Endothelial cell (in vitro differentiated cells): ENCODE measurements at regions not wholly inside any gene's neighbourhood (a gene's known extent, or its start where the extent isn't known, plus 50 kb on each side); places are given as distances from the start of the nearest gene placed in this dataset.

Experiments
- DNase-seq: peaks from one replicate; pipeline ENCODE4 v3.0.0; 2021; ENCODE audit warnings: low spot score
- H3K27ac Mint-ChIP-seq: one replicate; pipeline ENCODE4 v1.8.0; 2021; ENCODE audit warnings: mixed read lengths, inconsistent platforms; ENCODE audit not compliant: unreplicated experiment
- H3K27me3 Mint-ChIP-seq: one replicate; pipeline ENCODE4 v1.8.0; 2021; ENCODE audit warnings: mild to moderate bottlenecking, moderate library complexity, mixed read lengths, inconsistent platforms; ENCODE audit not compliant: unreplicated experiment
- H3K36me3 Mint-ChIP-seq: one replicate; pipeline ENCODE4 v1.8.0; 2021; ENCODE audit warnings: mild to moderate bottlenecking, low read depth, mixed read lengths, inconsistent platforms; ENCODE audit not compliant: unreplicated experiment
- H3K4me1 Mint-ChIP-seq: one replicate; pipeline ENCODE4 v1.8.0; 2021; ENCODE audit warnings: mild to moderate bottlenecking, mixed read lengths, inconsistent platforms; ENCODE audit not compliant: unreplicated experiment
- H3K4me3 Mint-ChIP-seq: one replicate; pipeline ENCODE4 v1.8.0; 2021; ENCODE audit warnings: mild to moderate bottlenecking, mixed read lengths, inconsistent platforms; ENCODE audit not compliant: unreplicated experiment
- H3K9me3 Mint-ChIP-seq: one replicate; pipeline ENCODE4 v1.8.0; 2021; ENCODE audit warnings: mixed read lengths, inconsistent platforms; ENCODE audit not compliant: unreplicated experiment
- TF ChIP-seq, protein P1 (sequence below): fragments of 200-600 bp; sonication (generic); IDR thresholded peaks from one replicate; pipeline ENCODE4 v1.5.0; 2021; ENCODE audit warnings: antibody characterized with exemption; ENCODE audit not compliant: unreplicated experiment

- no peaks in the 10 kb centered on the region for H3K36me3 Mint-ChIP-seq
- TF ChIP-seq, protein P1, sequence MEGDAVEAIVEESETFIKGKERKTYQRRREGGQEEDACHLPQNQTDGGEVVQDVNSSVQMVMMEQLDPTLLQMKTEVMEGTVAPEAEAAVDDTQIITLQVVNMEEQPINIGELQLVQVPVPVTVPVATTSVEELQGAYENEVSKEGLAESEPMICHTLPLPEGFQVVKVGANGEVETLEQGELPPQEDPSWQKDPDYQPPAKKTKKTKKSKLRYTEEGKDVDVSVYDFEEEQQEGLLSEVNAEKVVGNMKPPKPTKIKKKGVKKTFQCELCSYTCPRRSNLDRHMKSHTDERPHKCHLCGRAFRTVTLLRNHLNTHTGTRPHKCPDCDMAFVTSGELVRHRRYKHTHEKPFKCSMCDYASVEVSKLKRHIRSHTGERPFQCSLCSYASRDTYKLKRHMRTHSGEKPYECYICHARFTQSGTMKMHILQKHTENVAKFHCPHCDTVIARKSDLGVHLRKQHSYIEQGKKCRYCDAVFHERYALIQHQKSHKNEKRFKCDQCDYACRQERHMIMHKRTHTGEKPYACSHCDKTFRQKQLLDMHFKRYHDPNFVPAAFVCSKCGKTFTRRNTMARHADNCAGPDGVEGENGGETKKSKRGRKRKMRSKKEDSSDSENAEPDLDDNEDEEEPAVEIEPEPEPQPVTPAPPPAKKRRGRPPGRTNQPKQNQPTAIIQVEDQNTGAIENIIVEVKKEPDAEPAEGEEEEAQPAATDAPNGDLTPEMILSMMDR = no peak
- DNase-seq = no peak
- no peaks in the 10 kb centered on the region for H3K27me3 Mint-ChIP-seq
- H3K27ac Mint-ChIP-seq = no peak overlapping the region
- H3K4me3 Mint-ChIP-seq = no peak overlapping the region
- H3K9me3 Mint-ChIP-seq = no peaks in the 10 kb centered on the region
- no peaks in the 10 kb centered on the region for H3K4me1 Mint-ChIP-seq
Observed at GRCh38 chr6:104344223-104344622, 515.5 kb downstream of the HACE1 start.

GRCh38 chr6:104332364-104332763 lies 527.4 kb downstream of the HACE1 start:
- no peak overlapping the region for H3K4me3 Mint-ChIP-seq
- DNase-seq = no peak
- H3K4me1 Mint-ChIP-seq = no peaks in the 10 kb centered on the region
- TF ChIP-seq, protein P1 = no peak
- no peaks in the 10 kb centered on the region for H3K36me3 Mint-ChIP-seq
- no peaks in the 10 kb centered on the region for H3K9me3 Mint-ChIP-seq
- no peaks in the 10 kb centered on the region for H3K27me3 Mint-ChIP-seq
- no peak overlapping the region for H3K27ac Mint-ChIP-seq

DNA sequence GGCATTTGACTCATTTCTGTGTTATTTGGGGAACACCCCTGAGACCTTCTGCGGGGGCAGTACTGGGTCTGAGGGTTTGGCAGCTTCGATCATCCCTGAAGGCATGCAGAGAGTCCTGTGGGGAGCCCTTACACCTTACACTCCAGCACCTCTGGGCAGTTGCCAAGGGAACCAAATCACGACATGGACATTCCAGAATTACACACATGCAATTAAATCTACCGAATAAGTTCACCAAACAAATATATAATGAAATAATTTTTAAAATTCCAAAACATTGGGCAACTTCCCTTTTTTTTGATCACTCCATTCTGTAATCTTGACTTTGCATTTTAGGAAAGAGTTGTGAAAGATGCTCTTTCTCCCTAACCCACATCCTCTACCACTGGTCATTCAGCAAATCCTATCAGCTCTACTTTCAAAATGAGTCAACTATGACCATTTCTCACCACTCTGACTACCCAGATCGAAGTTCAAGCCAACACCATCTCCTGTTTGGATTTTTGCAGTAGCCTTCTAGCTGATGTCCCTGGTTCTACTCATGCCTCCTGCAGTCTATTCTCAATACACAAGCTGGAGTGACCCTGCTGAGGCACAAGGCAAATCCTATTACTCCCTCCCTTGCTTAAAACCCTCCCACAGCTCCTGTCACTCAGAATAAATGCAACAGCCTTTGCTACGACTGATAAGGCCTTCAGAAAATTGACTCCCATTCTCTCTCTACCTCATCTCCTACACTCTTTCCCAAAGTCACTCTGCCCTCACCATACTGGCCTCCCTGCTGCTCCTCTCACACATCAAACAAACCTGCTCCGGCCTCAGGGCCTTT lies 533.3 kb downstream of the HACE1 start:
- no peaks in the 10 kb centered on the region for H3K27me3 Mint-ChIP-seq
- no peak for DNase-seq
- no peaks in the 10 kb centered on the region for H3K4me1 Mint-ChIP-seq
- no peak overlapping the region for H3K4me3 Mint-ChIP-seq
- TF ChIP-seq, protein P1 = no peak
- no peaks in the 10 kb centered on the region for H3K36me3 Mint-ChIP-seq
- no peaks in the 10 kb centered on the region for H3K9me3 Mint-ChIP-seq
- H3K27ac Mint-ChIP-seq = no peak overlapping the region

DNA sequence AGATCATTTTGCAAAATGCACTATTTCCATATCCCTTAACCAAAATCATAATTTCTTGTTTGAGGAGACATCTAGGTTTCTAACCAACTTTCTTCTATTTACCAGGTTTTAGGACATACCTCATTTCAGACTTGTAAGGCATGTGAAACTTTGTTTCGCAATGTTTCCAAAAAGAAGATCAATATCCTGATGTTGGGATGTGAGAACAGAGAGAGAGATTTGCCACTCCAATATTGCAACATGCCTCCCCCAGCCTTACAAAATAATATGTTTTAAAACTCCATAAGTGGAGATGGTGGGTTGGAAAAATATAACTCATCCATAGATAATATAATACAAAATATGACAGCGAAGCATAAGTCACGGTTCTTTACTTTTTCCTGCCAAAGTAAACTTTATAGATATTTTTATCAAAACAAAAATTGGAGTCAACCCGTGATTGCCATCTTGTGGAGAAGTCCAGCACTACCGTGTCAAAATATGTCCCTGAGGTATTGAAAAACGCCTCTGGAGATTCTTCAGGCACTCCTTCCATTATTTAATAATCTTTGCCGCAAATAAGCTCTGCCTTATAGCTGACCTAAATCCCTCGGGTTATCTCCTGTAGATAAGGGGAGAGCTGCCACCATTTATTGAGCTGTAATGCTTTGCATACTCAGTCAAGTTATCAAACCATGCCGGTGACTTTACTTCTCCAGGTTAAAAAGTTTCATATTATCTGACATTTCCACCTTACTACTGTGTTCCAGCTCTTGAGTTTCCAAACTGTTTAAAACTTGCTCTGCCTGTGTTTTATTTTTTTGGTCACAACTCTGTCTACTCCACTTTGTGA lies 534.2 kb downstream of the HACE1 start:
- TF ChIP-seq, protein P1 = peak; percentile 81
- no peaks in the 10 kb centered on the region for H3K36me3 Mint-ChIP-seq
- no peaks in the 10 kb centered on the region for H3K27me3 Mint-ChIP-seq
- no peak overlapping the region for H3K4me3 Mint-ChIP-seq
- no peak overlapping the region for H3K27ac Mint-ChIP-seq
- H3K4me1 Mint-ChIP-seq = no peaks in the 10 kb centered on the region
- H3K9me3 Mint-ChIP-seq = no peaks in the 10 kb centered on the region
- peak; percentile 20 for DNase-seq

DNA sequence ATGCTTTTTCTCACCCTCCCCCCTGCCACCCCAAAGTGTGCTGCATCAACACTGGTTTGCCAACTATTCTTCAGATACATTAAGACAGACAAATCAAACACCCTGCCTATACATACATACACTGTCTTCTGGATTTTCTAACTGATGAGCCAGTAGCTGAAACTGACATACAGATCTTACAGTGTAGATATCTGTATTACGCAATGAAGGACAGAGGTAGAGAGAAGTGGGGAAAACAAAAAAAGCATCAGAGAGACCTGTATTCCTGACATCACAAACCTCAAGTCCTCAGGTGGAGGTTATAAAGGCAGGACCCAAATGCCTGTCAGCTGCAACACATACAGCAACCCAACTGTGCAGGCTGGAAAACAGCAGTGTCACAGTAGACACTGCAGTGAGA lies 535.4 kb downstream of the HACE1 start:
- Mint-ChIP-seq H3K36me3 (no peaks in the 10 kb centered on the region), H3K27me3 (no peaks in the 10 kb centered on the region), H3K27ac (no peak overlapping the region), H3K4me3 (no peak overlapping the region), H3K4me1 (no peaks in the 10 kb centered on the region), H3K9me3 (no peaks in the 10 kb centered on the region)
- DNase-seq = no peak
- TF ChIP-seq, protein P1 = no peak
